Activated naive CD4-positive, alpha-beta T cell treated with anti-CD3 and anti-CD28 coated beads for 36 hours (primary cell): ENCODE measurements at regions not wholly inside any gene's neighbourhood (a gene's known extent, or its start where the extent isn't known, plus 50 kb on each side); places are given as distances from the start of the nearest gene placed in this dataset.

Source experiments
- CTCF ChIA-PET: fragments of 350-600 bp; sonication (Branson Sonifier 250); formaldehyde crosslinking; loops from one replicate; lab custom pipeline; 2021; ENCODE audit warnings: antibody characterized with exemption; lab: Charles Lee
- DNase-seq: peaks from one replicate; pipeline ENCODE4 v3.0.0-alpha.2; 2020
- H3K27ac Mint-ChIP-seq: one replicate; pipeline ENCODE4 v1.8.0; 2021; ENCODE audit warnings: mild to moderate bottlenecking, mixed read lengths
- H3K27me3 Mint-ChIP-seq: one replicate; pipeline ENCODE4 v1.8.0; 2021; ENCODE audit warnings: low read depth, mixed read lengths
- H3K36me3 Mint-ChIP-seq: one replicate; pipeline ENCODE4 v1.8.0; 2021; ENCODE audit warnings: low read depth, mixed read lengths
- H3K4me1 Mint-ChIP-seq: one replicate; pipeline ENCODE4 v1.8.0; 2021; ENCODE audit warnings: low read depth, mixed read lengths
- H3K4me3 Mint-ChIP-seq: one replicate; pipeline ENCODE4 v1.8.0; 2021; ENCODE audit warnings: mild to moderate bottlenecking, moderate library complexity, mixed read lengths
- H3K9me3 Mint-ChIP-seq: one replicate; pipeline ENCODE4 v1.8.0; 2021; ENCODE audit warnings: mixed read lengths
- intact Hi-C: fragments of 100-400 bp; cut with micrococcal nuclease; formaldehyde crosslinking; loops from one replicate; pipeline ENCODE4 v1.15.1; 2023

- Mint-ChIP-seq H3K36me3 (no peaks in the 10 kb centered on the region), H3K27ac (no peak overlapping the region), H3K27me3 (no peaks in the 10 kb centered on the region), H3K4me1 (no peaks in the 10 kb centered on the region), H3K9me3 (peaks cover 6% of the 10 kb centered on the region), H3K4me3 (no peak overlapping the region)
- intact Hi-C loops, result no loop called here
- CTCF ChIA-PET, result no interaction called here
- no peak for DNase-seq
These were observed 545.1 kb downstream of the PLPP3 start for GRCh38 chr1:56034222-56034621.

- Mint-ChIP-seq H3K36me3 (no peaks in the 10 kb centered on the region), H3K27ac (no peak overlapping the region), H3K27me3 (no peaks in the 10 kb centered on the region), H3K9me3 (peaks cover 4% of the 10 kb centered on the region), H3K4me1 (no peaks in the 10 kb centered on the region), H3K4me3 (no peak overlapping the region)
- CTCF ChIA-PET, result no interaction called here
- DNase-seq, result no peak
- intact Hi-C loops, result no loop called here
These were observed 545.9 kb downstream of the PLPP3 start for GRCh38 chr1:56033321-56034037.

GRCh38 chr1:56032096-56032676 lies 547.2 kb downstream of the PLPP3 start:
- H3K27ac Mint-ChIP-seq, result no peak overlapping the region
- H3K4me3 Mint-ChIP-seq, result no peak overlapping the region
- no peaks in the 10 kb centered on the region for H3K9me3 Mint-ChIP-seq

GRCh38 chr1:56031001-56031400 lies 548.4 kb downstream of the PLPP3 start:
- intact Hi-C loops, result no loop called here
- Mint-ChIP-seq H3K27ac (no peak overlapping the region), H3K9me3 (no peaks in the 10 kb centered on the region), H3K36me3 (no peaks in the 10 kb centered on the region), H3K4me3 (no peak overlapping the region), H3K27me3 (peaks cover 6% of the 10 kb centered on the region), H3K4me1 (no peaks in the 10 kb centered on the region)
- DNase-seq, result no peak
- CTCF ChIA-PET, result no interaction called here

More at GRCh38 chr1:56032096-56032676, 547.2 kb downstream of the PLPP3 start:
- Mint-ChIP-seq H3K27me3 (peaks cover 2% of the 10 kb centered on the region), H3K4me1 (no peaks in the 10 kb centered on the region), H3K36me3 (no peaks in the 10 kb centered on the region)
- intact Hi-C loops, result no loop called here
- CTCF ChIA-PET, result no interaction called here
- no peak for DNase-seq

- Mint-ChIP-seq H3K9me3 (no peaks in the 10 kb centered on the region), H3K27me3 (peaks cover 8% of the 10 kb centered on the region), H3K4me1 (no peaks in the 10 kb centered on the region), H3K36me3 (no peaks in the 10 kb centered on the region), H3K4me3 (no peak overlapping the region), H3K27ac (no peak overlapping the region)
- CTCF ChIA-PET, result no interaction called here
- no peak for DNase-seq
- intact Hi-C loops, result no loop called here
These were observed 549.9 kb downstream of the PLPP3 start for GRCh38 chr1:56029319-56030003.

GRCh38 chr1:56028911-56029310 lies 550.5 kb downstream of the PLPP3 start:
- no peaks in the 10 kb centered on the region for H3K36me3 Mint-ChIP-seq
- DNase-seq, result no peak
- CTCF ChIA-PET, result no interaction called here
- H3K9me3 Mint-ChIP-seq, result peaks cover 2% of the 10 kb centered on the region
- H3K27ac Mint-ChIP-seq, result no peak overlapping the region
- no peaks in the 10 kb centered on the region for H3K4me1 Mint-ChIP-seq
- intact Hi-C loops, result no loop called here
- H3K27me3 Mint-ChIP-seq, result peaks cover 8% of the 10 kb centered on the region
- H3K4me3 Mint-ChIP-seq, result no peak overlapping the region

- CTCF ChIA-PET, result interaction anchor here (0.6 kb wide), 1 partner anchor 1847 kb away, joined by 3 read pairs; no protein-coding TSS in a partner anchor
- H3K4me3 Mint-ChIP-seq, result no peak overlapping the region
- H3K9me3 Mint-ChIP-seq, result peaks cover 2% of the 10 kb centered on the region
- H3K27ac Mint-ChIP-seq, result no peak overlapping the region
- H3K4me1 Mint-ChIP-seq, result no peaks in the 10 kb centered on the region
- H3K27me3 Mint-ChIP-seq, result peaks cover 8% of the 10 kb centered on the region
- intact Hi-C loops, result no loop called here
- DNase-seq, result no peak
- no peaks in the 10 kb centered on the region for H3K36me3 Mint-ChIP-seq
These were observed 551.1 kb downstream of the PLPP3 start for GRCh38 chr1:56028244-56028643.

- intact Hi-C loops, result no loop called here
- H3K4me1 Mint-ChIP-seq, result no peaks in the 10 kb centered on the region
These were observed 553.4 kb downstream of the PLPP3 start for GRCh38 chr1:56025942-56026341.

GRCh38 chr1:56024155-56024554 lies 555.2 kb downstream of the PLPP3 start:
- Mint-ChIP-seq H3K36me3 (no peaks in the 10 kb centered on the region), H3K9me3 (peaks cover 2% of the 10 kb centered on the region), H3K27me3 (peaks cover 8% of the 10 kb centered on the region), H3K4me1 (no peaks in the 10 kb centered on the region), H3K27ac (no peak overlapping the region), H3K4me3 (no peak overlapping the region)
- CTCF ChIA-PET, result interaction anchor here (0.6 kb wide), 1 partner anchor 548 kb away, joined by 3 read pairs; no protein-coding TSS in a partner anchor
- DNase-seq, result no peak
- intact Hi-C loops, result no loop called here

More at GRCh38 chr1:56025942-56026341, 553.4 kb downstream of the PLPP3 start:
- no peak overlapping the region for H3K4me3 Mint-ChIP-seq
- CTCF ChIA-PET, result no interaction called here
- no peaks in the 10 kb centered on the region for H3K36me3 Mint-ChIP-seq
- H3K27ac Mint-ChIP-seq, result no peak overlapping the region
- H3K27me3 Mint-ChIP-seq, result peaks cover 8% of the 10 kb centered on the region
- H3K9me3 Mint-ChIP-seq, result peaks cover 2% of the 10 kb centered on the region
- no peak for DNase-seq

- Mint-ChIP-seq H3K9me3 (peaks cover 5% of the 10 kb centered on the region), H3K27ac (no peak overlapping the region), H3K4me3 (no peak overlapping the region), H3K36me3 (no peaks in the 10 kb centered on the region), H3K4me1 (no peaks in the 10 kb centered on the region), H3K27me3 (no peaks in the 10 kb centered on the region)
- intact Hi-C loops, result no loop called here
- DNase-seq, result no peak
- CTCF ChIA-PET, result no interaction called here
These were observed 559.4 kb downstream of the PLPP3 start for GRCh38 chr1:56019922-56020321.

- Mint-ChIP-seq H3K4me3 (no peak overlapping the region), H3K27me3 (no peaks in the 10 kb centered on the region), H3K27ac (no peak overlapping the region), H3K4me1 (no peaks in the 10 kb centered on the region), H3K36me3 (no peaks in the 10 kb centered on the region), H3K9me3 (peaks cover 5% of the 10 kb centered on the region)
- CTCF ChIA-PET, result no interaction called here
- intact Hi-C loops, result no loop called here
- DNase-seq, result no peak
These were observed 559.9 kb downstream of the PLPP3 start for GRCh38 chr1:56019472-56019871.

GRCh38 chr1:56017336-56017735 lies 562.0 kb downstream of the PLPP3 start:
- intact Hi-C loops, result no loop called here
- H3K4me1 Mint-ChIP-seq, result no peaks in the 10 kb centered on the region
- H3K36me3 Mint-ChIP-seq, result no peaks in the 10 kb centered on the region

More at GRCh38 chr1:56017336-56017735, 562.0 kb downstream of the PLPP3 start:
- Mint-ChIP-seq H3K27me3 (no peaks in the 10 kb centered on the region), H3K9me3 (peaks cover 8% of the 10 kb centered on the region), H3K4me3 (no peak overlapping the region), H3K27ac (no peak overlapping the region)
- no peak for DNase-seq
- CTCF ChIA-PET, result no interaction called here
